Activated CD4-positive, CD25-positive, alpha-beta regulatory T cell treated with anti-CD3 and anti-CD28 coated beads, Interleukin-2, amount 50 U/mL, for 72 hours (primary cell): ENCODE measurements at regions not wholly inside any gene's neighbourhood (a gene's known extent, or its start where the extent isn't known, plus 50 kb on each side); places are given as distances from the start of the nearest gene placed in this dataset.

Source experiments
- DNase-seq: peaks from one replicate; pipeline ENCODE4 v3.0.0; 2021

GRCh38 chr9:38224941-38225340 lies 155.9 kb upstream of the SHB start:
- DNase-seq, result no peak

GRCh38 chr9:38216572-38216971 lies 147.5 kb upstream of the SHB start:
- DNase-seq, result no peak

GRCh38 chr9:38215465-38215864 lies 146.4 kb upstream of the SHB start:
- no peak for DNase-seq

GRCh38 chr9:38214432-38214831 lies 145.4 kb upstream of the SHB start:
- DNase-seq, result no peak

- DNase-seq, result no peak
Measured at GRCh38 chr9:38213631-38214299, 144.7 kb upstream of the SHB start.

GRCh38 chr9:38212016-38212415 lies 143.0 kb upstream of the SHB start:
- DNase-seq, result no peak

- DNase-seq, result no peak
Measured at GRCh38 chr9:38211002-38211401, 142.0 kb upstream of the SHB start.

- no peak for DNase-seq
Measured at GRCh38 chr9:38208206-38208901, 139.3 kb upstream of the SHB start.

GRCh38 chr9:38207247-38207778 lies 138.3 kb upstream of the SHB start:
- no peak for DNase-seq

- no peak for DNase-seq
Measured at GRCh38 chr9:38205279-38205678, 136.3 kb upstream of the SHB start.

GRCh38 chr9:38202336-38202938 lies 133.4 kb upstream of the SHB start:
- DNase-seq, result no peak

- no peak for DNase-seq
Measured at GRCh38 chr9:38201844-38202243, 132.8 kb upstream of the SHB start.

GRCh38 chr9:38200431-38200830 lies 131.4 kb upstream of the SHB start:
- DNase-seq, result no peak

GRCh38 chr9:38198140-38198539 lies 129.1 kb upstream of the SHB start:
- no peak for DNase-seq

- no peak for DNase-seq
Measured at GRCh38 chr9:38196714-38197113, 127.7 kb upstream of the SHB start.

GRCh38 chr9:38195737-38196161 lies 126.7 kb upstream of the SHB start:
- no peak for DNase-seq

GRCh38 chr9:38194870-38195269 lies 125.8 kb upstream of the SHB start:
- no peak for DNase-seq

GRCh38 chr9:38192731-38193265 lies 123.8 kb upstream of the SHB start:
- DNase-seq, result no peak

GRCh38 chr9:38186404-38187115 lies 117.5 kb upstream of the SHB start:
- DNase-seq, result no peak

- no peak for DNase-seq
Measured at GRCh38 chr9:38185647-38186403, 116.8 kb upstream of the SHB start.

- no peak for DNase-seq
Measured at GRCh38 chr9:38183994-38184568, 115.1 kb upstream of the SHB start.

GRCh38 chr9:38182321-38182720 lies 113.3 kb upstream of the SHB start:
- DNase-seq, result no peak
